PC-9 (cell line): ENCODE measurements at regions not wholly inside any gene's neighbourhood (a gene's known extent, or its start where the extent isn't known, plus 50 kb on each side); places are given as distances from the start of the nearest gene placed in this dataset.
"Not testable (repeated sequence)": the region's sequence is repeated elsewhere in the genome, so short reads cannot be mapped to it uniquely, and the experiment has no call there.

Source experiments
- BruUV-seq: library from RNA; stranded (reverse); fragments of 400-500 nt; replicated peaks from 2 replicates; lab custom pipeline; 2021; lab: Mats Ljungman, UMichigan
- CTCF ChIA-PET: fragments of 300-600 bp; sonication (Branson Sonifier 250); formaldehyde crosslinking; loops from one replicate; lab custom pipeline; 2022; ENCODE audit warnings: antibody characterized with exemption; lab: Charles Lee
- POLR2A ChIA-PET: fragments of 300-600 bp; sonication (Branson Sonifier 250); formaldehyde crosslinking; loops from one replicate; lab custom pipeline; 2022; ENCODE audit warnings: antibody characterized with exemption; ENCODE audit not compliant: unreplicated experiment; lab: Charles Lee
- DNase-seq, 2 experiments: peaks; one replicate each; pipeline versions ENCODE4 v3.0.0 to v3.0.0-alpha.2; 2015 to 2022; ENCODE audit warnings: mixed read lengths in 1 of 2
- H2AFZ ChIP-seq: fragments of 200-600 bp; sonication (generic); 2 replicates; pipeline ENCODE4 v1.8.1; 2017; ENCODE audit warnings: antibody characterized with exemption
- H3F3A ChIP-seq: fragments of 200-600 bp; sonication (generic); 2 replicates; pipeline ENCODE4 v1.8.1; 2017; ENCODE audit warnings: antibody characterized with exemption, mild to moderate bottlenecking, low read depth; ENCODE audit not compliant: insufficient read depth
- H3K27ac ChIP-seq: fragments of 200-600 bp; sonication (generic); 2 replicates; pipeline ENCODE4 v1.6.1; 2016; ENCODE audit warnings: mixed run types
- H3K27me3 ChIP-seq: fragments of 200-600 bp; sonication (generic); 2 replicates; pipeline ENCODE4 v1.6.1; 2016; ENCODE audit warnings: low read depth, mixed run types; ENCODE audit not compliant: insufficient read depth
- H3K36me3 ChIP-seq: fragments of 200-600 bp; sonication (generic); 2 replicates; pipeline ENCODE4 v1.6.1; 2016; ENCODE audit warnings: low read depth, mixed run types
- H3K4me1 ChIP-seq: fragments of 200-600 bp; sonication (generic); replicated peaks from 2 replicates; pipeline ENCODE4 v1.6.1; 2016; ENCODE audit warnings: mixed run types; ENCODE audit not compliant: insufficient read depth
- H3K4me2 ChIP-seq: fragments of 200-600 bp; sonication (generic); 2 replicates; pipeline ENCODE4 v1.6.1; 2017; ENCODE audit warnings: mixed run types
- H3K4me3 ChIP-seq: fragments of 200-600 bp; sonication (generic); 2 replicates; pipeline ENCODE4 v1.6.1; 2016; ENCODE audit warnings: mixed run types
- H3K79me2 ChIP-seq: fragments of 200-600 bp; sonication (generic); 2 replicates; pipeline ENCODE4 v1.6.1; 2017; ENCODE audit warnings: low read depth, mixed run types
- H3K9me2 ChIP-seq: fragments of 200-600 bp; sonication (generic); 2 replicates; pipeline ENCODE4 v1.8.1; 2017; ENCODE audit warnings: mild to moderate bottlenecking; ENCODE audit not compliant: insufficient read depth
- H3K9me3 ChIP-seq: fragments of 200-600 bp; sonication (generic); 2 replicates; pipeline ENCODE4 v1.8.1; 2016; ENCODE audit warnings: low read depth; ENCODE audit not compliant: insufficient read depth
- H4K20me1 ChIP-seq: fragments of 200-600 bp; sonication (generic); 2 replicates; pipeline ENCODE4 v1.8.1; 2017; ENCODE audit not compliant: insufficient read depth
- EZH2 ChIP-seq: fragments of 200-600 bp; sonication (generic); IDR thresholded peaks from 2 replicates; pipeline ENCODE4 v1.8.0; 2017; ENCODE audit warnings: antibody characterized with exemption, low read depth
- intact Hi-C: fragments of 100-400 bp; cut with micrococcal nuclease; formaldehyde crosslinking; loops from one replicate; pipeline ENCODE4 v1.10.0; 2022; ENCODE audit not compliant: unreplicated experiment
- TF ChIP-seq, protein P1 (sequence below): fragments of 200-600 bp; sonication (generic); conservative IDR thresholded peaks from 2 replicates; pipeline ENCODE4 v1.6.1; 2017; ENCODE audit warnings: mixed run types, antibody characterized with exemption, mild to moderate bottlenecking, moderate library complexity

DNA sequence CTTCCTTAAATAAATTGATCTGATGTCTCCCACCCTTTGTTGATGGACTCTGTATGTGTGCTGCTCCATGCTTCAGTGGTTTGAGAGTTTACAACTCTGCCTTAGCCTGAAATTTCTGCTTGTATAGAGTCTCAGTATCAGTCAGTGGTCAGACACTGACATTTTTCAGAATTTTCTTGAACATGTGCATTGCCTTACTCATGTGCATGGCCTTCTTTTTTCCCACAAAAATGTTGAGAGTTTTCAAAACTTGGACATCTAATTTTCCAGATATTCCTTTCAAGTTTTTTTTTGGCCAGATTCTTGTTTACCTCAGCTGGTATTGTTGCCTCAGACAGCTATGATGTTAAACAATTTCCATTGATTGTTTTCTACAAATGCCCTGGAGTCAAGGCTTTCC is 427.1 kb upstream of the CHD1 start:
- no peaks in the 10 kb centered on the region for H3K27me3 ChIP-seq
- no peaks in the 10 kb centered on the region for H3K79me2 ChIP-seq
- ChIA-PET POLR2A (no interaction called here), CTCF (no interaction called here)
- no peak overlapping the region for H3K27ac ChIP-seq
- no peak for DNase-seq
- intact Hi-C loops: no loop called here
- no peaks in the 10 kb centered on the region for H3K36me3 ChIP-seq
- H3K9me3 ChIP-seq: no peaks in the 10 kb centered on the region
- no peaks in the 10 kb centered on the region for H3K4me1 ChIP-seq
- H3F3A ChIP-seq: no peaks in the 10 kb centered on the region
- no TSS peak for BruUV-seq
- H3K4me2 ChIP-seq: no peak overlapping the region
- H4K20me1 ChIP-seq: no peaks in the 10 kb centered on the region
- 0 out of 2 replicates have a peak, but pooled peaks cover 3% of the 10 kb centered on the region for H3K9me2 ChIP-seq
- H2AFZ ChIP-seq: no peak overlapping the region
- H3K4me3 ChIP-seq: no peak overlapping the region
- TF ChIP-seq EZH2: no peak
- TF ChIP-seq, protein P1, sequence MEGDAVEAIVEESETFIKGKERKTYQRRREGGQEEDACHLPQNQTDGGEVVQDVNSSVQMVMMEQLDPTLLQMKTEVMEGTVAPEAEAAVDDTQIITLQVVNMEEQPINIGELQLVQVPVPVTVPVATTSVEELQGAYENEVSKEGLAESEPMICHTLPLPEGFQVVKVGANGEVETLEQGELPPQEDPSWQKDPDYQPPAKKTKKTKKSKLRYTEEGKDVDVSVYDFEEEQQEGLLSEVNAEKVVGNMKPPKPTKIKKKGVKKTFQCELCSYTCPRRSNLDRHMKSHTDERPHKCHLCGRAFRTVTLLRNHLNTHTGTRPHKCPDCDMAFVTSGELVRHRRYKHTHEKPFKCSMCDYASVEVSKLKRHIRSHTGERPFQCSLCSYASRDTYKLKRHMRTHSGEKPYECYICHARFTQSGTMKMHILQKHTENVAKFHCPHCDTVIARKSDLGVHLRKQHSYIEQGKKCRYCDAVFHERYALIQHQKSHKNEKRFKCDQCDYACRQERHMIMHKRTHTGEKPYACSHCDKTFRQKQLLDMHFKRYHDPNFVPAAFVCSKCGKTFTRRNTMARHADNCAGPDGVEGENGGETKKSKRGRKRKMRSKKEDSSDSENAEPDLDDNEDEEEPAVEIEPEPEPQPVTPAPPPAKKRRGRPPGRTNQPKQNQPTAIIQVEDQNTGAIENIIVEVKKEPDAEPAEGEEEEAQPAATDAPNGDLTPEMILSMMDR: no peak

- TF ChIP-seq, protein P1: no peak
- TF ChIP-seq EZH2: no peak
- no peak for DNase-seq
- Histone ChIP-seq H3K4me1 (no peaks in the 10 kb centered on the region), H3K27me3 (no peaks in the 10 kb centered on the region), H3K36me3 (no peaks in the 10 kb centered on the region), H3K9me3 (no peaks in the 10 kb centered on the region), H3K79me2 (no peaks in the 10 kb centered on the region), H4K20me1 (no peaks in the 10 kb centered on the region), H3K4me3 (no peak overlapping the region), H3K9me2 (no peaks in the 10 kb centered on the region), H3F3A (no peaks in the 10 kb centered on the region), H3K27ac (no peak overlapping the region), H2AFZ (no peak overlapping the region), H3K4me2 (no peak overlapping the region)
- ChIA-PET CTCF (no interaction called here), POLR2A (no interaction called here)
- intact Hi-C loops: no loop called here
- no TSS peak for BruUV-seq
These were observed 421.0 kb upstream of the CHD1 start for GRCh38 chr5:99349787-99350186.

GRCh38 chr5:99348597-99348996 is 419.8 kb upstream of the CHD1 start:
- Histone ChIP-seq H4K20me1 (no peaks in the 10 kb centered on the region), H3K27ac (no peak overlapping the region), H3F3A (no peaks in the 10 kb centered on the region), H2AFZ (no peak overlapping the region), H3K4me3 (no peak overlapping the region), H3K4me2 (no peak overlapping the region), H3K79me2 (no peaks in the 10 kb centered on the region), H3K27me3 (no peaks in the 10 kb centered on the region), H3K36me3 (no peaks in the 10 kb centered on the region), H3K4me1 (no peaks in the 10 kb centered on the region), H3K9me3 (no peaks in the 10 kb centered on the region), H3K9me2 (no peaks in the 10 kb centered on the region)
- intact Hi-C loops: no loop called here
- POLR2A ChIA-PET: no interaction called here
- DNase-seq: no peak
- CTCF ChIA-PET: no interaction called here
- TF ChIP-seq, protein P1: no peak
- TF ChIP-seq EZH2: no peak
- no TSS peak for BruUV-seq

DNA sequence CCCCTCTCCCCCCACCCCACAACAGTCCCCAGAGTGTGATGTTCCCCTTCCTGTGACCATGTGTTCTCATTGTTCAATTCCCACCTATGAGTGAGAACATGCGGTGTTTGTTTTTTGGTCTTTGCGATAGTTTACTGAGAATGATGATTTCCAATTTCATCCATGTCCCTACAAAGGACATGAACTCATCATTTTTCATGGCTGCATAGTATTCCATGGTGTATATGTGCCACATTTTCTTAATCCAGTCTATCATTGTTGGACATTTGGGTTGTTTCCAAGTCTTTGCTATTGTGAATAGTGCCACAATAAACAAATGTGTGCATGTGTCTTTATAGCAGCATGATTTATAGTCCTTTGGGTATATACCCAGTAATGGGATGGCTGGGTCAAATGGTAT is 411.0 kb upstream of the CHD1 start:
- H3K79me2 ChIP-seq, POLR2A ChIA-PET, H3K9me2 ChIP-seq, H3K27me3 ChIP-seq, CTCF ChIA-PET, H3F3A ChIP-seq, intact Hi-C loops, BruUV-seq, H2AFZ ChIP-seq, H3K9me3 ChIP-seq, H3K4me1 ChIP-seq, H3K4me2 ChIP-seq, DNase-seq, H3K36me3 ChIP-seq, H4K20me1 ChIP-seq, H3K4me3 ChIP-seq, H3K27ac ChIP-seq: not testable (repeated sequence)
